Testis (tissue), 2 donors: ENCODE measurements at regions not wholly inside any gene's neighbourhood (a gene's known extent, or its start where the extent isn't known, plus 50 kb on each side); places are given as distances from the start of the nearest gene placed in this dataset.
"Not testable (repeated sequence)": the region's sequence is repeated elsewhere in the genome, so short reads cannot be mapped to it uniquely, and the experiment has no call there.

ENCODE experiments used
- CTCF ChIP-seq, 3 experiments: fragments of 450-650 bp in 2 of 3; fragments of 200-600 bp in 1 of 3; sonication (generic) in 1 of 3; IDR thresholded peaks; one replicate each; pipeline ENCODE4 v1.5.1; 2016 to 2019; ENCODE audit warnings: antibody characterized with exemption in 3 of 3, mild to moderate bottlenecking in 2 of 3, moderate library complexity in 1 of 3
- POLR2A ChIP-seq: fragments of 450-650 bp; IDR thresholded peaks from one replicate; pipeline ENCODE4 v1.6.1; 2017; ENCODE audit warnings: antibody characterized with exemption, mild to moderate bottlenecking, moderate library complexity

GRCh38 chr10:22129612-22130011 is 88.2 kb downstream of the EBLN1 start:
- TF ChIP-seq POLR2A; CTCF (IDR thresholded peaks at IDR 0.05): not testable (repeated sequence)
